Progenitor cell of endocrine pancreas (in vitro differentiated cells): ENCODE measurements at regions not wholly inside any gene's neighbourhood (a gene's known extent, or its start where the extent isn't known, plus 50 kb on each side); places are given as distances from the start of the nearest gene placed in this dataset.
"Not testable (repeated sequence)": the region's sequence is repeated elsewhere in the genome, so short reads cannot be mapped to it uniquely, and the experiment has no call there.

Experiments used
- DNase-seq: peaks from one replicate; pipeline ENCODE4 v3.0.0; 2021; ENCODE audit warnings: low spot score; ENCODE audit not compliant: unreplicated experiment
- H3K27ac Mint-ChIP-seq: 2 replicates; pipeline ENCODE4 v1.8.0; 2021; ENCODE audit warnings: mild to moderate bottlenecking, moderate library complexity, mixed read lengths
- H3K27me3 Mint-ChIP-seq: 2 replicates; pipeline ENCODE4 v1.8.0; 2021; ENCODE audit warnings: mixed read lengths
- H3K36me3 Mint-ChIP-seq: 2 replicates; pipeline ENCODE4 v1.8.0; 2022; ENCODE audit warnings: mixed read lengths; ENCODE audit not compliant: insufficient read depth
- H3K4me1 Mint-ChIP-seq: 2 replicates; pipeline ENCODE4 v1.8.0; 2021; ENCODE audit warnings: low read depth, mixed read lengths
- H3K4me3 Mint-ChIP-seq: 2 replicates; pipeline ENCODE4 v1.8.0; 2021; ENCODE audit warnings: low read depth, mild to moderate bottlenecking, moderate library complexity, mixed read lengths
- H3K9me3 Mint-ChIP-seq: 2 replicates; pipeline ENCODE4 v1.8.0; 2021; ENCODE audit warnings: low read depth, mixed read lengths
- CTCF ChIP-seq: fragments of 200-600 bp; sonication (generic); IDR thresholded peaks from one replicate; pipeline ENCODE4 v1.5.0; 2021; ENCODE audit warnings: antibody characterized with exemption, mild to moderate bottlenecking; ENCODE audit not compliant: unreplicated experiment

GRCh38 chr12:90455756-90456155 is 499.2 kb downstream of the CCER1 start:
- Mint-ChIP-seq H3K36me3 (no peaks in the 10 kb centered on the region), H3K27me3 (no peaks in the 10 kb centered on the region), H3K27ac (no peak overlapping the region), H3K9me3 (peaks cover 11% of the 10 kb centered on the region), H3K4me1 (no peaks in the 10 kb centered on the region), H3K4me3 (no peak overlapping the region)
- no peak for TF ChIP-seq CTCF
- DNase-seq: no peak

GRCh38 chr12:90449611-90450010 is 505.4 kb downstream of the CCER1 start:
- DNase-seq: no peak
- Mint-ChIP-seq H3K9me3 (peaks cover 7% of the 10 kb centered on the region), H3K4me3 (no peak overlapping the region), H3K4me1 (peaks cover 2% of the 10 kb centered on the region), H3K27me3 (no peaks in the 10 kb centered on the region), H3K36me3 (no peaks in the 10 kb centered on the region), H3K27ac (no peak overlapping the region)
- no peak for TF ChIP-seq CTCF

GRCh38 chr12:90443466-90443865 is 511.5 kb downstream of the CCER1 start:
- not testable (repeated sequence) for H3K27ac Mint-ChIP-seq, DNase-seq, H3K27me3 Mint-ChIP-seq

DNA sequence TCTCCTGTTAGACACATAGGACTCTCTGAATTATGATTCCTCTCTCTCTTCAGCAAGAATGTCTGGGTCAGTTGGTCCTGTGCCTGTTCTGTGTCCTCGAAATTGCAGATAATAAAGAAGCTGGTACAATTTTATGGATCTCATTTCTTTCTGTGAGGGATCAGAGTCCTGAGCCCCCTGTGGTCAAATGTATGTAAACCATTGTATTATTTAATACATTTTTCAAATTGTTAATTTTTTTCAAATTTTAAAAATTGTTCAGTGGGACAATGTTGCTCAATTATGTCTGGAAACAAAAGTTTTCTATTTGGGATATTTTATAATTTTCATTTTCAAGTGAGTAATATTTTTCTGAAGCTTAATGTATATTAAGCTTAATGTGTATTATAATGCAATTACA is 513.5 kb downstream of the CCER1 start:
- H3K36me3 Mint-ChIP-seq: peaks cover 1% of the 10 kb centered on the region
- no peak overlapping the region for H3K27ac Mint-ChIP-seq
- peaks cover 14% of the 10 kb centered on the region for H3K9me3 Mint-ChIP-seq
- no peak overlapping the region for H3K4me3 Mint-ChIP-seq
- peaks cover 2% of the 10 kb centered on the region for H3K4me1 Mint-ChIP-seq
- TF ChIP-seq CTCF: peak; percentile 27
- H3K27me3 Mint-ChIP-seq: no peaks in the 10 kb centered on the region
- no peak for DNase-seq

More at GRCh38 chr12:90443466-90443865, 511.5 kb downstream of the CCER1 start:
- H3K9me3 Mint-ChIP-seq: peaks cover 12% of the 10 kb centered on the region
- H3K36me3 Mint-ChIP-seq, H3K4me1 Mint-ChIP-seq, H3K4me3 Mint-ChIP-seq: not testable (repeated sequence)

DNA sequence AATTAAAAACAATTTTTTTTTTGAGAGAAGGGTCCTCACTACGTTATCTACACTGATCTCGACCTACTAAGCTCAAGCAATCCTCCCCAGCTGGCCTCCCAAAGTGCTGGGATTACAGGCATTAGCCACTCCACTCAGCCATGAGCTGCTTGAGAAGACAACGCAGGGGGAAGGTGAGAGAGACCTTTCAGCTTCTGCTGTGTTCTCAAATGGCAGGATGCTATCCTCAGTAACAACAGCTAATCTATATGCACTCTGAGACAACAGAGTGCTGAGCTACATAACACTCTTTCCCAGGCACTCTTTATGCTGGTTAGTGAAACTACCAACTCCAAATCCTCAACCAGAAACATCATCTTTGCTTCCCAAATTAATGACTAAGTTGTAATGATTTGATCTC is 526.1 kb downstream of the CCER1 start:
- H3K36me3 Mint-ChIP-seq: no peaks in the 10 kb centered on the region
- H3K27ac Mint-ChIP-seq: no peak overlapping the region

More for the DNA sequence above, 526.1 kb downstream of the CCER1 start:
- TF ChIP-seq CTCF: no peak
- peaks cover 2% of the 10 kb centered on the region for H3K4me1 Mint-ChIP-seq
- H3K9me3 Mint-ChIP-seq: no peaks in the 10 kb centered on the region
- no peaks in the 10 kb centered on the region for H3K27me3 Mint-ChIP-seq
- H3K4me3 Mint-ChIP-seq: no peak overlapping the region
- DNase-seq: no peak
